GM23338 (cell line): ENCODE measurements at regions not wholly inside any gene's neighbourhood (a gene's known extent, or its start where the extent isn't known, plus 50 kb on each side); places are given as distances from the start of the nearest gene placed in this dataset.
A peak's percentile ranks its signal among the peaks of the same experiment; 100 is the strongest.

Experiments used
- ATAC-seq: fragments of 200-7000 bp; cut with Tn5 transposase; 3 replicates; pipeline ENCODE4 v1.9.1; 2020
- DNase-seq: peaks from one replicate; pipeline ENCODE4 v3.0.0-alpha.2; 2015; ENCODE audit warnings: low spot score
- H2AFZ ChIP-seq: fragments of 200-600 bp; sonication (generic); 2 replicates; pipeline ENCODE4 v1.8.0; 2016; ENCODE audit warnings: antibody characterized with exemption, mild to moderate bottlenecking, moderate library complexity
- H3F3A ChIP-seq: fragments of 200-600 bp; sonication (generic); replicated peaks from 2 replicates; pipeline ENCODE4 v1.8.0; 2017; ENCODE audit warnings: antibody characterized with exemption, mixed run types, low read depth
- H3K27ac ChIP-seq: fragments of 200-600 bp; sonication (generic); 2 replicates; pipeline ENCODE4 v1.6.1; 2016; ENCODE audit warnings: low read depth
- H3K27me3 ChIP-seq: fragments of 200-600 bp; sonication (generic); 2 replicates; pipeline ENCODE4 v1.8.0; 2016; ENCODE audit warnings: mild to moderate bottlenecking, mixed run types, moderate library complexity; ENCODE audit not compliant: insufficient read depth
- H3K36me3 ChIP-seq: fragments of 200-600 bp; sonication (generic); 2 replicates; pipeline ENCODE4 v1.8.0; 2016; ENCODE audit warnings: mild to moderate bottlenecking; ENCODE audit not compliant: insufficient read depth
- H3K4me1 ChIP-seq: fragments of 200-600 bp; sonication (generic); 2 replicates; pipeline ENCODE4 v1.8.0; 2016; ENCODE audit warnings: mild to moderate bottlenecking, moderate library complexity; ENCODE audit not compliant: insufficient read depth
- H3K4me2 ChIP-seq: fragments of 200-600 bp; sonication (generic); 2 replicates; pipeline ENCODE4 v1.7.1; 2017; ENCODE audit warnings: mixed run types
- H3K4me3 ChIP-seq: fragments of 200-600 bp; sonication (generic); 2 replicates; pipeline ENCODE4 v1.6.1; 2016; ENCODE audit warnings: mixed run types
- H3K79me2 ChIP-seq: fragments of 200-600 bp; sonication (generic); replicated peaks from 2 replicates; pipeline ENCODE4 v1.8.0; 2017; ENCODE audit warnings: mild to moderate bottlenecking; ENCODE audit not compliant: insufficient read depth
- H3K9me2 ChIP-seq: fragments of 200-600 bp; sonication (generic); 2 replicates; pipeline ENCODE4 v1.8.0; 2017; ENCODE audit not compliant: insufficient read depth
- H4K20me1 ChIP-seq: fragments of 200-600 bp; sonication (generic); replicated peaks from 2 replicates; pipeline ENCODE4 v1.8.0; 2017; ENCODE audit warnings: mild to moderate bottlenecking; ENCODE audit not compliant: insufficient read depth
- H3K27ac Mint-ChIP-seq: 2 replicates; pipeline ENCODE4 v1.8.0; 2020; ENCODE audit warnings: inconsistent platforms, mild to moderate bottlenecking, moderate library complexity, mixed read lengths
- H3K27me3 Mint-ChIP-seq: 3 replicates; pipeline ENCODE4 v1.8.0; 2022; ENCODE audit warnings: low read depth, mild to moderate bottlenecking, moderate library complexity, mixed read lengths, inconsistent platforms; ENCODE audit not compliant: insufficient read depth, poor library complexity
- H3K36me3 Mint-ChIP-seq: 3 replicates; pipeline ENCODE4 v1.8.0; 2021; ENCODE audit warnings: low read depth, mild to moderate bottlenecking, inconsistent platforms, moderate library complexity, mixed read lengths
- H3K4me1 Mint-ChIP-seq: 3 replicates; pipeline ENCODE4 v1.8.0; 2020; ENCODE audit warnings: mild to moderate bottlenecking, inconsistent platforms, mixed read lengths
- H3K4me3 Mint-ChIP-seq: 3 replicates; pipeline ENCODE4 v1.8.0; 2021; ENCODE audit warnings: moderate library complexity, mild to moderate bottlenecking, inconsistent platforms, mixed read lengths
- H3K9me3 Mint-ChIP-seq: 3 replicates; pipeline ENCODE4 v1.8.0; 2020; ENCODE audit warnings: moderate library complexity, mild to moderate bottlenecking, inconsistent platforms, mixed read lengths
- CREB1 ChIP-seq: fragments of 250-450 bp; sonication (Bioruptor Pico); IDR thresholded peaks from 2 replicates; pipeline ENCODE4 v1.5.0; 2020; ENCODE audit warnings: low read depth, mild to moderate bottlenecking, moderate library complexity
- CTCF ChIP-seq, 2 experiments: fragments of 200-600 bp in 1 of 2; sonication (generic) in 1 of 2; conservative IDR thresholded peaks; 2 replicates each; pipeline versions ENCODE4 v1.5.1 to v1.6.1; 2016 to 2017; ENCODE audit warnings: antibody characterized with exemption in 2 of 2, low read depth in 2 of 2, mild to moderate bottlenecking in 2 of 2, moderate library complexity in 1 of 2
- ETS1 ChIP-seq: IDR thresholded peaks from 2 replicates; pipeline ENCODE4 v1.6.1; 2016; ENCODE audit warnings: antibody characterized with exemption
- EZH2 ChIP-seq: fragments of 200-600 bp; sonication (generic); IDR thresholded peaks from one replicate; pipeline ENCODE4 v1.8.0; 2017; ENCODE audit warnings: antibody characterized with exemption, mild to moderate bottlenecking, low read depth; ENCODE audit not compliant: unreplicated experiment
- EZH2phosphoT487 ChIP-seq: fragments of 200-600 bp; sonication (generic); IDR thresholded peaks from one replicate; pipeline ENCODE4 v1.8.1; 2018; ENCODE audit warnings: antibody characterized with exemption; ENCODE audit not compliant: unreplicated experiment
- JUNB ChIP-seq: IDR thresholded peaks from one replicate; pipeline ENCODE4 v1.6.1; 2016; ENCODE audit warnings: antibody characterized with exemption; ENCODE audit not compliant: unreplicated experiment
- NANOG ChIP-seq: IDR thresholded peaks from 2 replicates; pipeline ENCODE4 v1.6.1; 2016; ENCODE audit warnings: antibody characterized with exemption, borderline replicate concordance
- POLR2AphosphoS5 ChIP-seq: IDR thresholded peaks from 2 replicates; pipeline ENCODE4 v1.6.1; 2016; ENCODE audit warnings: antibody characterized with exemption, low read depth
- STAT1 ChIP-seq: IDR thresholded peaks from one replicate; pipeline ENCODE4 v1.6.1; 2016; ENCODE audit warnings: antibody characterized with exemption; ENCODE audit not compliant: unreplicated experiment
- ZNF114 ChIP-seq: fragments of 250-450 bp; sonication (Bioruptor Pico); IDR thresholded peaks from 2 replicates; pipeline ENCODE4 v1.5.0; 2020; ENCODE audit warnings: mild to moderate bottlenecking, moderate library complexity
- ZNF331 ChIP-seq: fragments of 250-450 bp; sonication (Bioruptor Pico); IDR thresholded peaks from 2 replicates; pipeline ENCODE4 v1.5.0; 2020; ENCODE audit warnings: low read depth, mild to moderate bottlenecking, moderate library complexity
- ZNF462 ChIP-seq: fragments of 250-450 bp; sonication (Bioruptor Pico); IDR thresholded peaks from 2 replicates; pipeline ENCODE4 v1.5.0; 2020; ENCODE audit warnings: mild to moderate bottlenecking, moderate library complexity

GRCh38 chr4:3871881-3872833 is 106.0 kb downstream of the ADRA2C start (continued):
- TF ChIP-seq ZNF462 (CRISPR knock-in tag) (no peak), ETS1 (no peak), ZNF114 (no peak), CREB1 (no peak), POLR2AphosphoS5 (no peak), JUNB (no peak), ZNF331 (CRISPR knock-in tag) (no peak)

- Histone ChIP-seq H4K20me1 (no peaks in the 10 kb centered on the region), H3K4me1 (no peaks in the 10 kb centered on the region), H3K4me2 (peak overlapping the region; percentile 81), H3K4me3 (peak overlapping the region; percentile 59), H3K79me2 (no peaks in the 10 kb centered on the region), H3K27ac (no peak overlapping the region), H2AFZ (no peak overlapping the region), H3K9me2 (no peaks in the 10 kb centered on the region), H3K27me3 (peaks cover 35% of the 10 kb centered on the region), H3K36me3 (no peaks in the 10 kb centered on the region), H3F3A (0 out of 2 replicates have a peak, but pooled peaks cover 3% of the 10 kb centered on the region)
- DNase-seq (peak; percentile 66), ATAC-seq (peak; percentile 1; the same call in 2 of the 3 replicates)
- peaks cover 21% of the 10 kb centered on the region for H3K9me3 Mint-ChIP-seq
- peak overlapping the region; percentile 17 for H3K4me3 Mint-ChIP-seq
- H3K27me3 Mint-ChIP-seq, result peaks cover 42% of the 10 kb centered on the region
- no peak overlapping the region for H3K27ac Mint-ChIP-seq
- peaks cover 10% of the 10 kb centered on the region; the same call in 1 of the 3 replicates for H3K36me3 Mint-ChIP-seq
- peaks cover 17% of the 10 kb centered on the region for H3K4me1 Mint-ChIP-seq
- no peak for TF ChIP-seq CTCF (conservative IDR thresholded peaks at IDR 0.05; ENCODE audit: low read depth in 2 of 2)
- no peak for TF ChIP-seq ZNF331 (CRISPR knock-in tag)
- no peak for TF ChIP-seq EZH2phosphoT487
- TF ChIP-seq STAT1, result no peak
- no peak for TF ChIP-seq JUNB
- no peak for TF ChIP-seq EZH2
- no peak for TF ChIP-seq NANOG
Measured at GRCh38 chr4:3872834-3873313, 106.7 kb downstream of the ADRA2C start.
